ENCODE measurements at regions not wholly inside any gene's neighbourhood (a gene's known extent, or its start where the extent isn't known, plus 50 kb on each side); places are given as distances from the start of the nearest gene placed in this dataset.

DNA sequence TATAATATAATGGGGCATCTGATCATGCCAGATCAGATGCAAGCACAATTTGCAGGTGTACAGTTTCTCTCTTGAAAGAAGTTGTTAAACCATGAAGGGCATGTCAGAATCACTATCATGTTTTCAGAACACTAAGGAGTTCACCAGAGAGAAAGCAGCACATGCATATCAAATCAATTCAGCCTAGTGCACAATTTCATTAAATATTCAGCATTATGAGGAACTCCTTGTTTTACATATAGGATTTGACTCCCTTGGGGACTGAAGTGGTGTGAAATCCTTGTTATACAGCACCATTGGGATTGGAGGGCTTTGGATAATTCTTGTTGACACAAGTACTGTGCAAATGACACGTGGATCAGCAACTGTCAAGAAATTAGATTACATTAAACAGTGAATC is 562.1 kb upstream of the KLHL29 start:
- no peak for DNase-seq
- Histone ChIP-seq H3K27me3 (ENCODE audit: control insufficient read depth, insufficient read depth, low read length) (no peaks in the 10 kb centered on the region), H3K4ac (ENCODE audit: low read depth, low read length) (no peak overlapping the region), H2BK5ac (ENCODE audit: low read depth, low read length, poor library complexity, severe bottlenecking) (no peak overlapping the region), H2BK20ac (ENCODE audit: low read depth, low read length) (no peak overlapping the region), H4K5ac (ENCODE audit: low read depth, low read length) (no peak overlapping the region), H2AK9ac (replicated peaks; ENCODE audit: low read depth, low read length, poor library complexity) (no peak overlapping the region), H3K4me3 (ENCODE audit: insufficient read depth, low read depth, low read length) (no peak overlapping the region), H2BK120ac (ENCODE audit: low read depth, low read length) (no peak overlapping the region), H3K9me1 (ENCODE audit: insufficient read depth, low read length) (no peaks in the 10 kb centered on the region), H3K23ac (ENCODE audit: low read depth, low read length) (no peak overlapping the region), H3K4me2 (ENCODE audit: low read depth, low read length) (no peak overlapping the region), H3K14ac (replicated peaks; ENCODE audit: low read depth, low read length) (no peak overlapping the region), H3K79me1 (ENCODE audit: low read depth in 1 of 2, low read length in 2 of 2) (no peaks in the 10 kb centered on the region), H3K18ac (ENCODE audit: low read depth, low read length) (no peak overlapping the region), H3K4me1 (ENCODE audit: control insufficient read depth, insufficient read depth, low read length) (no peaks in the 10 kb centered on the region), H2AFZ (replicated peaks; ENCODE audit: low read length, poor library complexity) (no peak overlapping the region), H4K8ac (ENCODE audit: low read depth in 2 of 2, low read length in 2 of 2) (no peak overlapping the region), H3K56ac (ENCODE audit: extremely low read depth, insufficient read depth, low read length) (no peak overlapping the region), H4K20me1 (ENCODE audit: insufficient read depth, low read length) (no peaks in the 10 kb centered on the region), H4K91ac (ENCODE audit: insufficient read depth, low read depth, low read length) (no peak overlapping the region), H3K9ac (ENCODE audit: low read depth, low read length) (no peak overlapping the region), H3K27ac (ENCODE audit: insufficient read depth, low read length) (no peak overlapping the region), H3K9me3 (ENCODE audit: control insufficient read depth, insufficient read depth, low read length) (peaks cover 15% of the 10 kb centered on the region), H2AK5ac (ENCODE audit: low read depth, low read length) (no peak overlapping the region), H2BK15ac (ENCODE audit: low read depth, low read length) (no peak overlapping the region), H3K36me3 (ENCODE audit: control insufficient read depth, insufficient read depth, low read length) (no peaks in the 10 kb centered on the region)
- dilution Hi-C loops (cut with HindIII; ENCODE audit: low sequenced_read_pairs, unreplicated experiment) (no loop called here), in situ Hi-C loops (cut with MboI; ENCODE audit: low sequenced_read_pairs) (no loop called here), intact Hi-C loops (cut with micrococcal nuclease) (no loop called here)
- TF ChIP-seq RCOR1 (IDR thresholded peaks at IDR 0.05; ENCODE audit: insufficient replicate concordance, low read length), result no peak
- no peak for TF ChIP-seq MAZ (IDR thresholded peaks at IDR 0.05; ENCODE audit: borderline replicate concordance, low read depth, low read length)
- TF ChIP-seq MAFK (IDR thresholded peaks at IDR 0.05; ENCODE audit: low read depth, low read length), result no peak
- no peak for TF ChIP-seq CHD1 (IDR thresholded peaks at IDR 0.05; ENCODE audit: low read depth, low read length)
- TF ChIP-seq POLR2A (IDR thresholded peaks at IDR 0.05; ENCODE audit: low read depth, low read length), result no peak
- no peak for TF ChIP-seq NFE2L2 (IDR thresholded peaks at IDR 0.05; ENCODE audit: low read depth, low read length)
- no peak for TF ChIP-seq RAD21 (IDR thresholded peaks at IDR 0.05; ENCODE audit: low read length)
- no peak for TF ChIP-seq RFX5 (IDR thresholded peaks at IDR 0.05; ENCODE audit: low read depth, low read length)
- TF ChIP-seq ELK1 (IDR thresholded peaks at IDR 0.05; ENCODE audit: borderline replicate concordance, low read depth, low read length), result no peak
- TF ChIP-seq, protein P1, sequence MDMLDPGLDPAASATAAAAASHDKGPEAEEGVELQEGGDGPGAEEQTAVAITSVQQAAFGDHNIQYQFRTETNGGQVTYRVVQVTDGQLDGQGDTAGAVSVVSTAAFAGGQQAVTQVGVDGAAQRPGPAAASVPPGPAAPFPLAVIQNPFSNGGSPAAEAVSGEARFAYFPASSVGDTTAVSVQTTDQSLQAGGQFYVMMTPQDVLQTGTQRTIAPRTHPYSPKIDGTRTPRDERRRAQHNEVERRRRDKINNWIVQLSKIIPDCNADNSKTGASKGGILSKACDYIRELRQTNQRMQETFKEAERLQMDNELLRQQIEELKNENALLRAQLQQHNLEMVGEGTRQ (IDR thresholded peaks at IDR 0.05; ENCODE audit: low read depth, low read length), result no peak
- no peak for TF ChIP-seq CTCF (conservative IDR thresholded peaks at IDR 0.05; ENCODE audit: low read depth, low read length)
- TF ChIP-seq BHLHE40 (IDR thresholded peaks at IDR 0.05; ENCODE audit: low read depth, low read length), result no peak
- no peak for TF ChIP-seq SMC3 (IDR thresholded peaks at IDR 0.05; ENCODE audit: low read depth, low read length)
- TF ChIP-seq MXI1 (IDR thresholded peaks at IDR 0.05; ENCODE audit: borderline replicate concordance, low read depth, low read length), result no peak
- TF ChIP-seq CEBPB (IDR thresholded peaks at IDR 0.05; ENCODE audit: low read depth, low read length), result no peak
- TF ChIP-seq FOS (IDR thresholded peaks at IDR 0.05; ENCODE audit: low read depth, low read length), result no peak
- POLR2A ChIA-PET (ENCODE audit: unreplicated experiment), result no interaction called here
- CTCF ChIA-PET, result no interaction called here
- no CpG with 5 or more reads among the region's 1 CpG for WGBS, 2 experiments (ENCODE audit: extremely low coverage in 2 of 2, insufficient read length in 1 of 2)
- no TSS peak for BruUV-seq (replicated peaks)
- ATAC-seq (ENCODE audit: low read depth), result no peak

Measured in IMR-90 (cell line).